ENCODE measurements at regions not wholly inside any gene's neighbourhood (a gene's known extent, or its start where the extent isn't known, plus 50 kb on each side); places are given as distances from the start of the nearest gene placed in this dataset.

- no peak for DNase-seq
Measured at GRCh38 chr12:98453070-98453469, 62.3 kb upstream of the TMPO start.

- DNase-seq: no peak
Measured at GRCh38 chr12:98453492-98453891, 61.9 kb upstream of the TMPO start.

- no peak for DNase-seq
Measured at GRCh38 chr12:98456041-98456440, 59.3 kb upstream of the TMPO start.

GRCh38 chr12:98456576-98457573 is 58.5 kb upstream of the TMPO start:
- DNase-seq: peak; percentile 64

- DNase-seq: no peak
Measured at GRCh38 chr12:98464190-98464589, 51.2 kb upstream of the TMPO start.

- DNase-seq: no peak
Measured at GRCh38 chr12:98465505-98465904, 49.9 kb upstream of the TMPO start.
